Hematopoietic multipotent progenitor cell treated with erythropoietin and hydrocortisone succinate and interleukin-3 and kit ligand, for 4 days (in vitro differentiated cells): ENCODE measurements at regions not wholly inside any gene's neighbourhood (a gene's known extent, or its start where the extent isn't known, plus 50 kb on each side); places are given as distances from the start of the nearest gene placed in this dataset.
A peak's percentile ranks its signal among the peaks of the same experiment; 100 is the strongest.

Experiments
- DNase-seq: peaks from one replicate; pipeline ENCODE4 v3.0.0-alpha.2; 2015

GRCh38 chr1:73181190-73181540 is 898.8 kb upstream of the NEGR1 start:
- no peak for DNase-seq

GRCh38 chr1:73180397-73181189 is 898.3 kb upstream of the NEGR1 start:
- no peak for DNase-seq

- no peak for DNase-seq
Observed at GRCh38 chr1:73176902-73177301, 894.6 kb upstream of the NEGR1 start.

GRCh38 chr1:73167009-73167657 is 884.8 kb upstream of the NEGR1 start:
- no peak for DNase-seq

- DNase-seq: peak; percentile 3
Observed at GRCh38 chr1:73162564-73162963, 880.2 kb upstream of the NEGR1 start.

GRCh38 chr1:73161418-73161817 is 879.1 kb upstream of the NEGR1 start:
- DNase-seq: no peak

- no peak for DNase-seq
Observed at GRCh38 chr1:73160759-73161158, 878.4 kb upstream of the NEGR1 start.

GRCh38 chr1:73144311-73144710 is 862.0 kb upstream of the NEGR1 start:
- DNase-seq: peak; percentile 79

- no peak for DNase-seq
Observed at GRCh38 chr1:73136975-73137374, 854.6 kb upstream of the NEGR1 start.

- no peak for DNase-seq
Observed at GRCh38 chr1:73106931-73107330, 824.6 kb upstream of the NEGR1 start.

- no peak for DNase-seq
Observed at GRCh38 chr1:73105755-73106154, 823.4 kb upstream of the NEGR1 start.

- no peak for DNase-seq
Observed at GRCh38 chr1:73104749-73105148, 822.4 kb upstream of the NEGR1 start.

- DNase-seq: no peak
Observed at GRCh38 chr1:73100216-73100615, 817.9 kb upstream of the NEGR1 start.

GRCh38 chr1:73097917-73098316 is 815.6 kb upstream of the NEGR1 start:
- DNase-seq: no peak

GRCh38 chr1:73096841-73097240 is 814.5 kb upstream of the NEGR1 start:
- DNase-seq: no peak

GRCh38 chr1:73092383-73092782 is 810.0 kb upstream of the NEGR1 start:
- no peak for DNase-seq

- no peak for DNase-seq
Observed at GRCh38 chr1:73066866-73067265, 784.5 kb upstream of the NEGR1 start.

- no peak for DNase-seq
Observed at GRCh38 chr1:73065339-73066041, 783.2 kb upstream of the NEGR1 start.

GRCh38 chr1:73056826-73057225 is 774.5 kb upstream of the NEGR1 start:
- DNase-seq: no peak

GRCh38 chr1:73044241-73045036 is 762.1 kb upstream of the NEGR1 start:
- DNase-seq: no peak

- no peak for DNase-seq
Observed at GRCh38 chr1:73042403-73042802, 760.1 kb upstream of the NEGR1 start.

- DNase-seq: no peak
Observed at GRCh38 chr1:73040811-73041210, 758.5 kb upstream of the NEGR1 start.

- no peak for DNase-seq
Observed at GRCh38 chr1:73034271-73034670, 751.9 kb upstream of the NEGR1 start.
